ENCODE measurements at regions not wholly inside any gene's neighbourhood (a gene's known extent, or its start where the extent isn't known, plus 50 kb on each side); places are given as distances from the start of the nearest gene placed in this dataset.
A peak's percentile ranks its signal among the peaks of the same experiment; 100 is the strongest.
"Not testable (repeated sequence)": the region's sequence is repeated elsewhere in the genome, so short reads cannot be mapped to it uniquely, and the experiment has no call there.

DNA sequence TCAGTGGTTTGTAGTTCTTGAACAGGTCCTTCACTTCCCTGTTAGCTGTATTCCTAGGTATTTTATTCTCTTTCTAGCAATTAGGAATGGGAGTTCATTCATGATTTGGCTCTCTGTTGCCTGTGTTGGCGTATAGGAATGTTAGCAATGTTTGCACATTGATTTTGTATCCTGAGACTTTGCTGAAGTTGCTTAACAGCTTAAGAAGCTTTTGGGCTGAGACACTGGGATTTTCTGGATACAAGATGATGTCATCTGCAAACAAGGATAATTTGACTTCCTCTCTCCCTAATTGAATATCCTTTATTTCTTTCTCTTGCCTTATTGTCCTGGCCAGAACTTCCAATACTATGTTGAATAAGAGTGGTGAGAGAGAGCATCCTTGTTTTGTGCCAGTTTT lies 121.8 kb upstream of the RASA1 start:
- H3K23ac ChIP-seq (ENCODE audit: low read depth, low read length); BruUV-seq (replicated peaks); POLR2A ChIA-PET (ENCODE audit: unreplicated experiment); H4K20me1 ChIP-seq (ENCODE audit: insufficient read depth, low read length); H3K79me1 ChIP-seq (ENCODE audit: low read depth in 1 of 2, low read length in 2 of 2); H3K18ac ChIP-seq (ENCODE audit: low read depth, low read length); H3K56ac ChIP-seq (ENCODE audit: extremely low read depth, insufficient read depth, low read length); H3K27ac ChIP-seq (ENCODE audit: insufficient read depth, low read length); H2AK9ac ChIP-seq (replicated peaks; ENCODE audit: low read depth, low read length, poor library complexity); H3K9ac ChIP-seq (ENCODE audit: low read depth, low read length); intact Hi-C loops (cut with micrococcal nuclease); H4K5ac ChIP-seq (ENCODE audit: low read depth, low read length); H2AFZ ChIP-seq (replicated peaks; ENCODE audit: low read length, poor library complexity); H2AK5ac ChIP-seq (ENCODE audit: low read depth, low read length); CTCF ChIA-PET; H3K4me2 ChIP-seq (ENCODE audit: low read depth, low read length); H3K27me3 ChIP-seq (ENCODE audit: control insufficient read depth, insufficient read depth, low read length); dilution Hi-C loops (cut with HindIII; ENCODE audit: low sequenced_read_pairs, unreplicated experiment); H3K36me3 ChIP-seq (ENCODE audit: control insufficient read depth, insufficient read depth, low read length); H2BK120ac ChIP-seq (ENCODE audit: low read depth, low read length); H3K4me3 ChIP-seq (ENCODE audit: insufficient read depth, low read depth, low read length); H2BK15ac ChIP-seq (ENCODE audit: low read depth, low read length); H4K91ac ChIP-seq (ENCODE audit: insufficient read depth, low read depth, low read length); H3K14ac ChIP-seq (replicated peaks; ENCODE audit: low read depth, low read length); in situ Hi-C loops (cut with MboI; ENCODE audit: low sequenced_read_pairs); H3K4ac ChIP-seq (ENCODE audit: low read depth, low read length); H2BK20ac ChIP-seq (ENCODE audit: low read depth, low read length); H3K9me3 ChIP-seq (ENCODE audit: control insufficient read depth, insufficient read depth, low read length); H3K4me1 ChIP-seq (ENCODE audit: control insufficient read depth, insufficient read depth, low read length); H4K8ac ChIP-seq (ENCODE audit: low read depth in 2 of 2, low read length in 2 of 2): not testable (repeated sequence)
- DNase-seq = peak; percentile 87
- peak; percentile 76 for ATAC-seq (ENCODE audit: low read depth)
- Histone ChIP-seq H2BK5ac (ENCODE audit: low read depth, low read length, poor library complexity, severe bottlenecking) (peak overlapping the region; percentile 53), H3K9me1 (ENCODE audit: insufficient read depth, low read length) (peaks cover 10% of the 10 kb centered on the region)
- peak; percentile 81 for TF ChIP-seq CEBPB (IDR thresholded peaks at IDR 0.05; ENCODE audit: low read depth, low read length)
- WGBS, 2 experiments (ENCODE audit: extremely low coverage in 2 of 2, insufficient read length in 1 of 2) = no CpG with 5 or more reads among the region's 1 CpG
